HG03460 (cell line): ENCODE measurements at regions not wholly inside any gene's neighbourhood (a gene's known extent, or its start where the extent isn't known, plus 50 kb on each side); places are given as distances from the start of the nearest gene placed in this dataset.
"Not testable (repeated sequence)": the region's sequence is repeated elsewhere in the genome, so short reads cannot be mapped to it uniquely, and the experiment has no call there.

Source experiments
- ATAC-seq: cut with Tn5 transposase; IDR thresholded peaks from one replicate; pipeline ENCODE4 v1.9.1; 2021; ENCODE audit not compliant: unreplicated experiment

DNA sequence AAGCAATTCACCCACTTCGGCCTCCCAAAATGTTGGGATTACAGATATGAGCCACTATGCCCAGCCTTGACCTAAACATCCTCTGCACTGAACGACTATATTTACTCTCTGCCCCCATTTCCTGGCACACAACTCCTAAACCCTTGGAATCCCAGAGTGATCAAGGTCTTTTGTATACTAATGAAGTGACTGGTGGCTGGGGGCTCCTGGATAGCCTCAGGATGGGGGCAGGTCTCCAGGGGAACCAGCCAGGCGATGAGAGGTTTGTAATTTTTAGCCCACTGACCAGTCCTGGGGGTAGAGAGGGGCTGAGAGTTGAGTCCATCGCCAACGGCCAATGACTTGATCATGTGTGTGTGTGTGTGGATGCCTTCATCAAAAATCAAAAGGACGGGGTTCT, 71.1 kb downstream of the FAM50B start:
- no peak for ATAC-seq

DNA sequence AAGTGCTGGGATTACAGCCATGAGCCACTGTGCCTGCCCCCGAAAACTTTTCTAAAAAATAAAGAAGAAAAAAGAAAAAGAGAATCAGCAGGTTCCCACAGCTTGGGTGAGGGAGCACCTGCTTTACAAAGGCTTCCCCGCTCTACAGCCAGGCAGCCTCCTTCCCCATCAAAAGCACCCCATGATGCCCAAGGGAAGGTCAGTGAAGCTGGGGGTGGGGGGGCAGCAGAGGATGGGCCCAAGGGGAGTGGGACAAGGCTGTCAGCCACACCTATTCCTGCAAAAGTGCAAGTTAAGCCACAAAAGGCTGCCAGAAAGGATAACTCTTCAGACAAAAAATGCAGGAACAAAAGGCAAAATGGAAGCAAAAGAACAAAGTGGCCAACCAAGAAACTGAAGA, 72.5 kb downstream of the FAM50B start:
- no peak for ATAC-seq

GRCh38 chr6:3922619-3923018, 73.4 kb downstream of the FAM50B start:
- not testable (repeated sequence) for ATAC-seq

GRCh38 chr6:3925223-3926149, 76.3 kb downstream of the FAM50B start:
- ATAC-seq = not testable (repeated sequence)

GRCh38 chr6:3926150-3926482, 76.9 kb downstream of the FAM50B start:
- no peak for ATAC-seq

GRCh38 chr6:3928111-3928510, 78.9 kb downstream of the FAM50B start:
- no peak for ATAC-seq

GRCh38 chr6:3929281-3929798, 80.2 kb downstream of the FAM50B start:
- ATAC-seq = no peak

- ATAC-seq = no peak
Measured at GRCh38 chr6:3937438-3937837, 88.3 kb downstream of the FAM50B start.

- no peak for ATAC-seq
Measured at GRCh38 chr6:3938715-3939367, 89.7 kb downstream of the FAM50B start.

- ATAC-seq = no peak
Measured at GRCh38 chr6:3939368-3939958, 90.3 kb downstream of the FAM50B start.

DNA sequence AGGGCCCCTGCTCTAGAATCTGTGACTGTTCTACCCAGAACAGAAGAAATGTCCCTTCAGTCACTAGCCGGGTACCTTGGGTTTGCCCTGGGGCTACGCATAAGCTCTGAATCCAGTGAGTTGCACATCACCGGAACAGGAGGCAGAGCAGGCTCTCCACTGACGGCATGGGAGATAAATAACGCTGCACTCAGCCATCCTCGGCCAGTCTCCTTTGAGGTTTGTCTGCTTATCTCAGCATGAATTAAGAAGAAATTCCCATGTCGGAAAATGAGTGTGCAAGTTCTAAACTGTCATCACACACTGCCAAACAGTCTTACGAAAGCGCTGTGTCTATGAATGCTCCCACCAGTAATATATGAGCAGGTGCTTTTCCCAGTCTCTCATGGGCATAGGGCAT, 90.8 kb downstream of the FAM50B start:
- no peak for ATAC-seq

DNA sequence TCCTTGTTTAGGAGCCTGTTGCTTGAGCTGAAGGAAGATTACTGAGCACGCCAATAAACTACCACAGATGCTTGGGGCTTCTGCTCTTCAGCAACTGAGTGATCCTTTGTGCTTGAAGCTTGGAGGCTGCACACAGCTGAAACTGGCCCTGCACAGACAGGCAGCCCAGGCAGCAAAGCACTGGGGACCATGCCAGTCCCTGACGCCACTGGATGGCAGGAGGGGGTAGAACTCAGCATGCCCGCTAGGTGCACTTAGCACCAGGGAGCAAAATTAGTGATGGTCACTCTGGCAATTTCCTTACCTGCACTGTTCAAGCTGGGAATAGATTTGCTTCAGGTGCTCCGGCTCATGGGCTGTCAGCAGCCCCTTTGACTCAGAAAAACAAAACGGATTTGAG, 91.5 kb downstream of the FAM50B start:
- no peak for ATAC-seq

GRCh38 chr6:3943331-3943765, 94.2 kb downstream of the FAM50B start:
- ATAC-seq = no peak

DNA sequence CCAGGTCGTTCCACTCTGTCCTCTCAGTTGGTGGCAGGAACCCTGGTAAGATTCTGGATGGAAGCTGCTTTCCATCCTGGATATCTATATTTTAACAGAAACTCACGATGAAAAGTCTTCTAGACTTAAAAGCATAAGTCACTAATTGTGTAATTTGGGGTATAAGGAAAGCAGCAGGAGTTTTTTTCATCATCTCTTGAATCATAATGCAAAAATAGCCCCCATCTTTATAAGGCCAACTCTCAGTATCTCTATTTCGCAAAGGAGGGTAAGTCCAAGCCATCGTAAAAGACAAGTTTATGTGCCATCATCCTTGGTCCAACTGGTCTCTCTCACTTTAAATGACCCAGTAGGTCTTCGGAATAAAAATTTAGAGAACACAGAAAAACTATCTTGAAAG, 95.1 kb downstream of the FAM50B start:
- ATAC-seq = no peak

- no peak for ATAC-seq
Measured at GRCh38 chr6:3946778-3947177, 97.6 kb downstream of the FAM50B start.

- ATAC-seq = no peak
Measured at GRCh38 chr6:3948866-3949265, 99.7 kb downstream of the FAM50B start.

- ATAC-seq = no peak
Measured at GRCh38 chr6:3949521-3949920, 100.3 kb downstream of the FAM50B start.

GRCh38 chr6:3956054-3956453, 106.9 kb downstream of the FAM50B start:
- ATAC-seq = no peak

DNA sequence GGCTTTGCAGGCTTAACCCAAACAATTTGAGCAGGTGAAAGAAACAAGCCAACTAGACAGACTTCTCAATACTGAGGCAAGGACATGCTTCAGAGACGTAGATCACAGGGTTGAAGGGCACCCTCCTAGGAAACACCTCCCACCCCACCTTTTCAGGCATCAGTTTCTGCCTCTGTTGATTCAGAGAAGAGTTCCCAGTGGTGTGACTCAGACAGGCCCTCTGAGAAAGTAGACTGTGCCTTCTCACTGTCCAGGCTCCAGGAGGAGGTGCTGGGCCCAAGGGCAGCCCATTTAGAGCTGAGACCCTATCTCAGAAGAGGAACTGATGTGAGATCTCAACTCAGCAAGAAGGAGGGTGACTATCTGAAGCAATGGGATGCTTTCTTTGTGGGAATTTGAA, 108.1 kb downstream of the FAM50B start:
- ATAC-seq = no peak

GRCh38 chr6:3958255-3958654, 109.1 kb downstream of the FAM50B start:
- no peak for ATAC-seq

GRCh38 chr6:3959385-3959784, 110.2 kb downstream of the FAM50B start:
- ATAC-seq = no peak
